ENCODE measurements at regions not wholly inside any gene's neighbourhood (a gene's known extent, or its start where the extent isn't known, plus 50 kb on each side); places are given as distances from the start of the nearest gene placed in this dataset.

- Histone ChIP-seq H3K4me2 (peak overlapping the region in 3 of 11 experiments; percentile 1 to 12 (median 3); a peak in 3 of 22 replicates), H3K36me3 (0 out of 22 replicates have a peak, but pooled peaks cover 0 to 3% (median 0%) of the 10 kb centered on the region in 11 experiments), H4K20me1 (no peaks in the 10 kb centered on the region), H3K27ac (peak overlapping the region in 1 of 11 experiments; percentile 45; a peak in 2 of 22 replicates), H3K9ac (no peak overlapping the region), H3K9me3 (replicated peaks in 1 of 11) (peaks cover 11 to 13% (median 11%) of the 10 kb centered on the region in 11 experiments), H3K27me3 (no peaks in the 10 kb centered on the region), H3K4me1 (peaks cover 29 to 84% (median 46%) of the 10 kb centered on the region in 10 experiments), H3K4me3 (no peak overlapping the region)
- no peak for TF ChIP-seq Cebpa-rat (IDR thresholded peaks at IDR 0.05)
Observed at GRCh38 chr12:124709722-124710687, 142.6 kb upstream of the NCOR2 start.

- Histone ChIP-seq H3K27me3 (no peaks in the 10 kb centered on the region), H3K4me1 (peaks cover 12 to 80% (median 35%) of the 10 kb centered on the region in 10 experiments; a peak in 19 of 20 replicates), H3K36me3 (0 out of 22 replicates have a peak, but pooled peaks cover 0 to 3% (median 0%) of the 10 kb centered on the region in 11 experiments), H4K20me1 (no peaks in the 10 kb centered on the region), H3K9me3 (replicated peaks in 1 of 11) (peaks cover 11 to 13% (median 11%) of the 10 kb centered on the region in 11 experiments), H3K27ac (peak overlapping the region in 1 of 11 experiments; percentile 25; a peak in 1 of 22 replicates), H3K9ac (no peak overlapping the region), H3K4me3 (no peak overlapping the region), H3K4me2 (peak overlapping the region in 2 of 11 experiments; percentile 35 to 39; a peak in 5 of 22 replicates)
- no peak for TF ChIP-seq Cebpa-rat (IDR thresholded peaks at IDR 0.05)
Observed at GRCh38 chr12:124707316-124707715, 139.9 kb upstream of the NCOR2 start.

- peak overlapping the region; percentile 2 to 42 (median 14); a peak in 10 of 22 replicates for H3K4me2 ChIP-seq
- TF ChIP-seq Cebpa-rat (IDR thresholded peaks at IDR 0.05) = no peak
- H3K4me3 ChIP-seq = no peak overlapping the region
- H3K9me3 ChIP-seq (replicated peaks in 1 of 11) = peaks cover 11 to 13% (median 11%) of the 10 kb centered on the region in 11 experiments
- H3K27ac ChIP-seq = no peak overlapping the region
- H3K27me3 ChIP-seq = no peaks in the 10 kb centered on the region
- H3K9ac ChIP-seq = no peak overlapping the region
- 0 out of 22 replicates have a peak, but pooled peaks cover 0 to 3% (median 0%) of the 10 kb centered on the region in 11 experiments for H3K36me3 ChIP-seq
- H3K4me1 ChIP-seq = peaks cover 11 to 70% (median 34%) of the 10 kb centered on the region in 10 experiments; a peak in 18 of 20 replicates
- H4K20me1 ChIP-seq = no peaks in the 10 kb centered on the region
Observed at GRCh38 chr12:124706363-124706762, 139.0 kb upstream of the NCOR2 start.

GRCh38 chr12:124705545-124706138 lies 138.2 kb upstream of the NCOR2 start:
- Histone ChIP-seq H3K4me1 (peaks cover 11 to 72% (median 35%) of the 10 kb centered on the region in 10 experiments; a peak in 18 of 20 replicates), H3K4me3 (no peak overlapping the region), H3K27ac (no peak overlapping the region), H3K36me3 (0 out of 22 replicates have a peak, but pooled peaks cover 0 to 3% (median 0%) of the 10 kb centered on the region in 11 experiments), H3K9me3 (replicated peaks in 1 of 11) (peaks cover 11 to 13% (median 11%) of the 10 kb centered on the region in 11 experiments), H3K27me3 (no peaks in the 10 kb centered on the region), H4K20me1 (no peaks in the 10 kb centered on the region), H3K9ac (no peak overlapping the region), H3K4me2 (peak overlapping the region; percentile 2 to 34 (median 17); a peak in 11 of 22 replicates)
- TF ChIP-seq Cebpa-rat (IDR thresholded peaks at IDR 0.05) = no peak

GRCh38 chr12:124704619-124705018 lies 137.2 kb upstream of the NCOR2 start:
- Histone ChIP-seq H3K36me3 (0 out of 22 replicates have a peak, but pooled peaks cover 0 to 3% (median 0%) of the 10 kb centered on the region in 11 experiments), H3K27ac (no peak overlapping the region), H4K20me1 (no peaks in the 10 kb centered on the region), H3K9ac (no peak overlapping the region), H3K4me2 (peak overlapping the region in 5 of 11 experiments; percentile 8 to 51 (median 43); a peak in 7 of 22 replicates), H3K4me1 (peaks cover 11 to 63% (median 31%) of the 10 kb centered on the region in 10 experiments; a peak in 18 of 20 replicates), H3K4me3 (no peak overlapping the region), H3K9me3 (replicated peaks in 1 of 11) (peaks cover 11 to 13% (median 11%) of the 10 kb centered on the region in 11 experiments), H3K27me3 (no peaks in the 10 kb centered on the region)
- TF ChIP-seq Cebpa-rat (IDR thresholded peaks at IDR 0.05) = no peak

GRCh38 chr12:124703856-124704255 lies 136.4 kb upstream of the NCOR2 start:
- no peak overlapping the region; a peak in 1 of 22 replicates for H3K9ac ChIP-seq
- peak overlapping the region in 1 of 11 experiments; percentile 10; a peak in 1 of 22 replicates for H3K27ac ChIP-seq
- peaks cover 11 to 13% (median 11%) of the 10 kb centered on the region in 11 experiments for H3K9me3 ChIP-seq (replicated peaks in 1 of 11)
- peaks cover 11 to 56% (median 30%) of the 10 kb centered on the region in 10 experiments; a peak in 18 of 20 replicates for H3K4me1 ChIP-seq
- no peaks in the 10 kb centered on the region for H4K20me1 ChIP-seq
- H3K36me3 ChIP-seq = 0 out of 22 replicates have a peak, but pooled peaks cover 0 to 3% (median 0%) of the 10 kb centered on the region in 11 experiments
- peak overlapping the region in 9 of 11 experiments; percentile 12 to 51 (median 24); a peak in 14 of 22 replicates for H3K4me2 ChIP-seq
- no peak overlapping the region for H3K4me3 ChIP-seq
- TF ChIP-seq Cebpa-rat (IDR thresholded peaks at IDR 0.05) = peak in 7 of 11 experiments; percentile 11 to 85 (median 53); a peak in 11 of 22 replicates
- H3K27me3 ChIP-seq = no peaks in the 10 kb centered on the region

- Histone ChIP-seq H3K4me1 (peaks cover 11 to 48% (median 31%) of the 10 kb centered on the region in 10 experiments; a peak in 17 of 20 replicates), H3K4me2 (peak overlapping the region in 4 of 11 experiments; percentile 12 to 43 (median 19); a peak in 5 of 22 replicates), H3K9ac (no peak overlapping the region), H3K27me3 (no peaks in the 10 kb centered on the region; a peak in 2 of 22 replicates), H4K20me1 (no peaks in the 10 kb centered on the region), H3K4me3 (no peak overlapping the region), H3K27ac (peak overlapping the region in 1 of 11 experiments; percentile 5; a peak in 1 of 22 replicates), H3K9me3 (replicated peaks in 1 of 11) (peaks cover 5 to 6% (median 5%) of the 10 kb centered on the region in 11 experiments), H3K36me3 (0 out of 22 replicates have a peak, but pooled peaks cover 0 to 3% (median 0%) of the 10 kb centered on the region in 11 experiments)
- TF ChIP-seq Cebpa-rat (IDR thresholded peaks at IDR 0.05) = no peak
Observed at GRCh38 chr12:124702736-124703135, 135.3 kb upstream of the NCOR2 start.
